ENCODE measurements at regions not wholly inside any gene's neighbourhood (a gene's known extent, or its start where the extent isn't known, plus 50 kb on each side); places are given as distances from the start of the nearest gene placed in this dataset.

- TF ChIP-seq CTCF (IDR thresholded peaks at IDR 0.05) (no peak), POLR2A (IDR thresholded peaks at IDR 0.05) (no peak), EP300 (IDR thresholded peaks at IDR 0.05) (no peak)
Measured at GRCh38 chr20:60484316-60484715, 526.1 kb downstream of the CDH26 start.
